Breast epithelium (tissue), 3 donors: ENCODE measurements at regions not wholly inside any gene's neighbourhood (a gene's known extent, or its start where the extent isn't known, plus 50 kb on each side); places are given as distances from the start of the nearest gene placed in this dataset.

Experiments used
- POLR2A ChIP-seq: fragments of 450-650 bp; IDR thresholded peaks from one replicate; pipeline ENCODE4 v1.6.1; 2016; ENCODE audit warnings: antibody characterized with exemption, mild to moderate bottlenecking, moderate library complexity
- POLR2AphosphoS5 ChIP-seq, 3 donors: sonication (generic); formaldehyde crosslinking; IDR thresholded peaks; one replicate each; pipeline ENCODE4 v1.6.1; 2017; ENCODE audit warnings: antibody characterized with exemption in 3 of 3
- TF ChIP-seq, protein P1 (sequence below), 3 donors: fragments of 450-650 bp; IDR thresholded peaks; one replicate each; pipeline ENCODE4 v1.5.1; 2016 to 2017; ENCODE audit warnings: antibody characterized with exemption in 3 of 3, mild to moderate bottlenecking in 3 of 3, moderate library complexity in 3 of 3

DNA sequence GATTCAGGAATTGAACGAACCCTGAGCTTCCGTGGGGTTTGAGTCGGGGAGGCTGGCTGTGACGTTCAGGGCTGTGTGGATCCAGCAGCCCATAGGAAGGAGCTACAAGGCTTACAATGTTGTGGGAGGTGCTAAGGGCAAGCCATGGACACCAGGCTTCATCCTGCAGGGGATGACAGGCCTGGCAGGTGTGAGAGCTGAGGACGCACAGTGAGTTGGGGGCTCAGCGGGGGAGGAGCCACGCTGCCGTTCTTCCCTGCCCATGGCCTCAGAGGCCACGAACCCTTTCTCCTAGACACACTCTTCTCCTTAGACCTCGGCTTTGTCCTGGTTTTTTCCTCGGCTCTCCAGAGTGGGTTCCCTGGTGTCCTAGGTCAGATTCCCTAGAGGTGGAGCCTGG lies 78.1 kb upstream of the SLC22A11 start:
- TF ChIP-seq POLR2A (no peak), POLR2AphosphoS5 (IDR thresholded peaks at IDR 0.05) (no peak)
- TF ChIP-seq, protein P1, sequence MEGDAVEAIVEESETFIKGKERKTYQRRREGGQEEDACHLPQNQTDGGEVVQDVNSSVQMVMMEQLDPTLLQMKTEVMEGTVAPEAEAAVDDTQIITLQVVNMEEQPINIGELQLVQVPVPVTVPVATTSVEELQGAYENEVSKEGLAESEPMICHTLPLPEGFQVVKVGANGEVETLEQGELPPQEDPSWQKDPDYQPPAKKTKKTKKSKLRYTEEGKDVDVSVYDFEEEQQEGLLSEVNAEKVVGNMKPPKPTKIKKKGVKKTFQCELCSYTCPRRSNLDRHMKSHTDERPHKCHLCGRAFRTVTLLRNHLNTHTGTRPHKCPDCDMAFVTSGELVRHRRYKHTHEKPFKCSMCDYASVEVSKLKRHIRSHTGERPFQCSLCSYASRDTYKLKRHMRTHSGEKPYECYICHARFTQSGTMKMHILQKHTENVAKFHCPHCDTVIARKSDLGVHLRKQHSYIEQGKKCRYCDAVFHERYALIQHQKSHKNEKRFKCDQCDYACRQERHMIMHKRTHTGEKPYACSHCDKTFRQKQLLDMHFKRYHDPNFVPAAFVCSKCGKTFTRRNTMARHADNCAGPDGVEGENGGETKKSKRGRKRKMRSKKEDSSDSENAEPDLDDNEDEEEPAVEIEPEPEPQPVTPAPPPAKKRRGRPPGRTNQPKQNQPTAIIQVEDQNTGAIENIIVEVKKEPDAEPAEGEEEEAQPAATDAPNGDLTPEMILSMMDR (IDR thresholded peaks at IDR 0.05), result no peak
